ENCODE measurements at regions not wholly inside any gene's neighbourhood (a gene's known extent, or its start where the extent isn't known, plus 50 kb on each side); places are given as distances from the start of the nearest gene placed in this dataset.

DNA sequence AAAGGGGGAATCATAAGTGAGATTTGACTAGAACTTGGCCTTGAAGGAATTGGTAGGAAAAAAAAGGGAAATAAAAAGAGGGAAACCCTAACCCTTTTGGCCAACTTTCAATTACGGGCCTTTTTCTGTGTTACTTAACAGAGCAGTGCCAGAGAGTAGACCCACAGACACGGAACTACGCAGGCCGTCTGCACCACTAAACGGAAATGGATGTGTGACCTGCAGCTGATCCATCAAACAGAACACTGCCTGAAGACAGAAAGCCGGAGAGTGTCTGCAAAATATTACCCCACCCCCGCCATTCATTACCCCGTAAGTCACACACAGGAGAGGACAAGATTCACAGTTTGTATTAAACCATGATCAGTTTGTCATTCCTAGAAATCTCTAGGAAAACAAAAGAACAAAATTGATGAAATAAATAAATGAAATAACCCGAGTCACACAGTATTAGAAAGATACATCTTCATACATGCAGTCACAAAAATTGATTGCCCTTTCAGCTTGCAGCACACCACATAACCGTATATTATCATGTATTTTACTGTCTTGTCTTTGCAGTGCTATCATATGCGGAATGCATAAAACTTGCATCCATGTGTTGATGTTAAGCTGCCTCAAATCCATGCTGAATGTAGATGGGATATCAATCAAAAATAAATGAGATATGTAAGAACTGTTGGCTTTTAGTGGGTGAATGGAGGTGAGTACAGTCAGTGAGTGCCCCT lies 424.7 kb downstream of the IRS2 start:
- TF ChIP-seq, protein P1, sequence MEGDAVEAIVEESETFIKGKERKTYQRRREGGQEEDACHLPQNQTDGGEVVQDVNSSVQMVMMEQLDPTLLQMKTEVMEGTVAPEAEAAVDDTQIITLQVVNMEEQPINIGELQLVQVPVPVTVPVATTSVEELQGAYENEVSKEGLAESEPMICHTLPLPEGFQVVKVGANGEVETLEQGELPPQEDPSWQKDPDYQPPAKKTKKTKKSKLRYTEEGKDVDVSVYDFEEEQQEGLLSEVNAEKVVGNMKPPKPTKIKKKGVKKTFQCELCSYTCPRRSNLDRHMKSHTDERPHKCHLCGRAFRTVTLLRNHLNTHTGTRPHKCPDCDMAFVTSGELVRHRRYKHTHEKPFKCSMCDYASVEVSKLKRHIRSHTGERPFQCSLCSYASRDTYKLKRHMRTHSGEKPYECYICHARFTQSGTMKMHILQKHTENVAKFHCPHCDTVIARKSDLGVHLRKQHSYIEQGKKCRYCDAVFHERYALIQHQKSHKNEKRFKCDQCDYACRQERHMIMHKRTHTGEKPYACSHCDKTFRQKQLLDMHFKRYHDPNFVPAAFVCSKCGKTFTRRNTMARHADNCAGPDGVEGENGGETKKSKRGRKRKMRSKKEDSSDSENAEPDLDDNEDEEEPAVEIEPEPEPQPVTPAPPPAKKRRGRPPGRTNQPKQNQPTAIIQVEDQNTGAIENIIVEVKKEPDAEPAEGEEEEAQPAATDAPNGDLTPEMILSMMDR (IDR thresholded peaks at IDR 0.05) = no peak

DNA sequence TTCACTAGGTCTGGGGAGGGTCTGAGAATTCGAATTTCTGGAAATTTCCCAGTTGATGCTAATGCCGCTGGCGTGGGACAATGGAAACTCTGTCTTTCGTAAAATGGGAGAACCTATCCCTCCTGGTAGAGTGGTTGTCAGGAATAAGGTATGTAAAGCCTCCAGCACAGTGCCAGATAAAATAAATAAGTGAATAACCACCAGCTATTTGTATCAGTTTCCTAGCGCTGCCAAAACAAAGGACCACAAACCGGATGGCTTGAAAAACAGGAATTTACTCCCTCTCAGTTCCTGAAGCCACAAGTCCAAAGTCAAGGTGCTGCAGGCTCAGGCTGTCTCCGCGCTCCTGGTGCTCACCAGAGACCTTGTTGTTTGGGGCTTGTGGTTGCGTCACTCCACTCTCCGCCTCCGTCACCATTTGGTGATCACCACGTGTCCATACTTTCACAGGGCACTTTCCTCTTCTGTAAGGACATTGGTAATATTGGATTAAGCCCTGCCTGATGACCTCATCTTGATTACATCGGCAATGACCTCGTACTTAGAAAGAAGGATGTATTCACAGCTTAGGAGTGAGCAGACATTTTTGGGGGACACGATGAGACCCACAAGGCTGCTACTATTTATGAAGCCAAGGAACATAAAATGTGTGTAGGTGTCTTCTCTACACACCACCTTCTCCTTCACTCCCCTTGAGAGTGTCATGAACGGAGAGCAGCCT lies 428.5 kb downstream of the IRS2 start:
- TF ChIP-seq, protein P1 (IDR thresholded peaks at IDR 0.05) = no peak

DNA sequence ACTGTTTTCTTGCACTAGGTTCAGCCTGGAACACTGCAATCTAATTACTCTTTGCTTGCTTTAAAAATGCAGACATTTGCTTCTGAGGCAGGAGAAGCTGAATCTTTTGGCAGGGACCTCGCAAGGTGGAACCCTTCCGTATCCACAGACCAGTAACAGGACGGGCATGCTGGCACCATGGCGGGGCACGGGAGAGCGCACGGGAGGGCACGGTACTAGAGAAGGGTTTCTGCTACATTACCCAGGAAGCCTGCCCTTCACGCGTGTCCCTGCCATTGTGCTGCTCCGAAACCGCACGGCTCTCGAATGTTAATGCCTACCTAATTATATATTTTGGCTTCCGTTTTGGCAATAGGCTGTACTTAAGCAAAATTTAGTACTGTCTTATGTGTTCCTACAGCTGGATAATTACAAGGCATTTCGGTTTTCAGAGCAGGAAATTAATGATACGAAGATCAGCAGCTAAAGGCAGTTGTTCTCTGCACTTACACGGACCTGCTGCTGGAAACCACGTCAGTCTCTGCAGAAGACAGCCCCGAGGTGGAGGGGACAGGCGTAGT lies 430.4 kb downstream of the IRS2 start:
- TF ChIP-seq, protein P1 (IDR thresholded peaks at IDR 0.05) = no peak

DNA sequence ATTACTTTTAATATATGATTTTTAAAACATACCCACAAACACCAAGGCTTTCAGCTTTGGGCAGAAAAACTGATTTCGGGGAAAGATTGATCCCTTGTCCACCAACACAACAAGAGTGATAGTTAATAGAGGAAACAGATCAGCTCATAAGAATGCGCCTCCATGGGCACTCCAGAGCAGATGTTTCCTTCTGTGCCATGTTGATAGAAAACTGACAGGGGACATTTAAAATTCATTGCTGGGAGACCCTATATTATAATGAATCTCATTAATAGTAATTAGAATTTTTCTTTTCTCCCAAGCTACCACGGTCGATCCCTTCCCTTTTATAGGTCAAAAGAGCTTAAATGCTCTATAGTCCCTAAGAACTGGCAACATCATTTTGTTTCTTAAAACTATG lies 431.2 kb downstream of the IRS2 start:
- TF ChIP-seq, protein P1 (IDR thresholded peaks at IDR 0.05) = no peak

DNA sequence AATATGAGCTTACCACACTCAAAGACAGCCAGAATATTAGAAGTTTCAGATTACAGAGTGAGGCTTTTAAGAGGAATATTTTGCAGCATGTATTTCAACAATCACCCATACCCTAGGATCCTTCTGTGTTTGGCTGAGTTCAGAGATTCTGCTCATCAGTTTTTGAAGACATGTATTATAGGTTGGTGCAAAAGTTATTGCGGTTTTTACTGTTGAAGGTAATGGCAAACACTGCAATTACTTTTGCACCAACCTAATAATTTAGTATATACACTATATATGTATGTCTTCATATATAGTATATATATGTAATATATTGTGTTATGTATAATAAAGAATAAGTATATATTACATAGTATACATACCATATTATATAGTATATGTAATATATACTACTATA lies 435.1 kb downstream of the IRS2 start:
- TF ChIP-seq, protein P1 (IDR thresholded peaks at IDR 0.05) = no peak

DNA sequence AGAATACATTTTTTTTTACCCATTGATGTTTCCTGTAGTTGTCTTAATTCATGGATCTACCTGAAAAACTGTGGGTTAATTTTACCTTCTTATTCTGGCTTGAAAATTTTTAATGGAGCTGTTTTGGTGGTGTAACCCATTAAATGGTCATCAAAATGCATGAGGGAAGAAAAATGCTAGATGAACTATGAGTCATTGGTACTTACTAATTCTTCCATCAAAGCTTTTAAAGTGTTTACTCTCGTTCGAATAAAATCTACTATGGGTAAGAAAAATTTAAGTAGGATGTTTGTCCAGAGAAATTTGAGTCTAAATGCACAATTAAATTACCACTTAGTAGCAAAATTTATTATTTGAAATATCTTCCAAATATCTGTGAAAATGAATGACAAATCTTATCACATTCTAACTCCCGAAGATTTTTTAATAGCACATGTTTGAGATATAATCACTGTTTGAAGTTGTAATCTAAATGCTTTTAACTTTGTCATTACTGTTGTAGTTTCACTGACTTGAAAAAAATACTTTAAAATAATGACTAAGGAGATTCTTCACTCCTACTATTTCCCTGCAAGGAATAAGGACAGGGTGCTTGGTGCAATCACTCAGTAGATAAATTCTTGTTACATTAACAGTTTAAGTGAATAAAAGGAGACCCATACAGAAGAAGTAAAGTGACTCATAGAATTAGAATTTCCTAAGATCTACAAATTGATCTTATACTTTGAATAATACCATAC lies 437.7 kb downstream of the IRS2 start:
- TF ChIP-seq, protein P1 (IDR thresholded peaks at IDR 0.05) = no peak

DNA sequence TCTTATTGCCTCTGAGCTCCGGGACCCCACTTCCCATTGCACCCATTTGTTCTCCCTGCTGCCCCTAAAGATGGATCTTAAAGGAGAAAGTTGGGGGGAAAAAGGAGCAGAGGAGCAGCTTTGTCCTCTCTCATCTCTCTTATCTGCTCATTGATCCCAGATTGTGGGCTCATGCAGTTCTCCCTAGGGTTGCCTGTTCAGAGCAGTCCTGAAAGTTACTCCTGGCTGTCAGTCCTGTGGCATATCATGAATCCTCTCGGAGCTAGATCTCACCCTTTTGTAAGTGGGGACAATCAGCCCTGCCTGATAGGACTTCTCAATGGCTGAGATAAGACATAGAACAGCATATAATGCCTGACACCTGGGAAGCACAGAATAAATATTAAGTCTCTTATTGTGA lies 440.3 kb downstream of the IRS2 start:
- TF ChIP-seq, protein P1 (IDR thresholded peaks at IDR 0.05) = no peak

Measured in LNCAP (cell line).